HEK293T (cell line): ENCODE measurements at regions not wholly inside any gene's neighbourhood (a gene's known extent, or its start where the extent isn't known, plus 50 kb on each side); places are given as distances from the start of the nearest gene placed in this dataset.
"Not testable (repeated sequence)": the region's sequence is repeated elsewhere in the genome, so short reads cannot be mapped to it uniquely, and the experiment has no call there.

Source experiments
- CTCF ChIA-PET: fragments of 350-600 bp; formaldehyde crosslinking; extraction: SDS; loops from one replicate; lab custom pipeline; 2021; ENCODE audit warnings: antibody characterized with exemption, inconsistent platforms; lab: Yijun Ruan, JAX
- POLR2A ChIA-PET: fragments of 350-600 bp; formaldehyde crosslinking; extraction: SDS; loops from one replicate; lab custom pipeline; 2020; ENCODE audit warnings: antibody characterized with exemption, inconsistent platforms; lab: Yijun Ruan, JAX
- DNase-seq: peaks from one replicate; pipeline ENCODE4 v3.0.0; 2012; ENCODE audit warnings: mixed read lengths; ENCODE audit errors: extremely low spot score
- ARNT ChIP-seq: fragments of 450-650 bp; IDR thresholded peaks from 2 replicates; pipeline ENCODE4 v1.6.1; 2017; ENCODE audit warnings: mild to moderate bottlenecking
- BHLHE40 ChIP-seq: fragments of 450-650 bp; IDR thresholded peaks from 2 replicates; pipeline ENCODE4 v1.6.1; 2016; ENCODE audit warnings: mild to moderate bottlenecking, moderate library complexity, borderline replicate concordance
- CTBP1 ChIP-seq: fragments of 450-650 bp; IDR thresholded peaks from 2 replicates; pipeline ENCODE4 v1.6.1; 2016; ENCODE audit warnings: borderline replicate concordance
- ELF4 ChIP-seq: fragments of 450-650 bp; IDR thresholded peaks from 2 replicates; pipeline ENCODE4 v1.6.1; 2017; ENCODE audit warnings: antibody characterized with exemption
- FOXA1 ChIP-seq: fragments of 450-650 bp; IDR thresholded peaks from 2 replicates; pipeline ENCODE4 v1.6.1; 2016; ENCODE audit warnings: mild to moderate bottlenecking
- FOXK2 ChIP-seq: fragments of 450-650 bp; IDR thresholded peaks from 2 replicates; pipeline ENCODE4 v1.6.1; 2016; ENCODE audit warnings: mild to moderate bottlenecking
- FOXM1 ChIP-seq: fragments of 450-650 bp; IDR thresholded peaks from 2 replicates; pipeline ENCODE4 v1.6.1; 2017; ENCODE audit warnings: mild to moderate bottlenecking, borderline replicate concordance
- HDGF ChIP-seq: fragments of 450-650 bp; IDR thresholded peaks from 2 replicates; pipeline ENCODE4 v1.6.1; 2017; ENCODE audit warnings: antibody characterized with exemption, borderline replicate concordance
- L3MBTL2 ChIP-seq: fragments of 450-650 bp; conservative IDR thresholded peaks from 2 replicates; pipeline ENCODE4 v1.6.1; 2016; ENCODE audit warnings: mild to moderate bottlenecking
- LEF1 ChIP-seq: fragments of 450-650 bp; IDR thresholded peaks from 2 replicates; pipeline ENCODE4 v1.6.1; 2017; ENCODE audit warnings: mild to moderate bottlenecking, borderline replicate concordance
- NFRKB ChIP-seq: fragments of 450-650 bp; IDR thresholded peaks from 2 replicates; pipeline ENCODE4 v1.6.1; 2016; ENCODE audit warnings: mild to moderate bottlenecking, moderate library complexity
- PKNOX1 ChIP-seq: fragments of 450-650 bp; IDR thresholded peaks from 2 replicates; pipeline ENCODE4 v1.6.1; 2016
- SP1 ChIP-seq: fragments of 450-650 bp; IDR thresholded peaks from 2 replicates; pipeline ENCODE4 v1.6.1; 2017
- SUZ12 ChIP-seq: fragments of 450-650 bp; IDR thresholded peaks from 2 replicates; pipeline ENCODE4 v1.6.1; 2016; ENCODE audit warnings: mild to moderate bottlenecking
- TARDBP ChIP-seq: fragments of 450-650 bp; IDR thresholded peaks from 2 replicates; pipeline ENCODE4 v1.6.1; 2016
- ZNF384 ChIP-seq: fragments of 450-650 bp; IDR thresholded peaks from 2 replicates; pipeline ENCODE4 v1.6.1; 2016

- TF ChIP-seq CTBP1 (no peak), SP1 (no peak), FOXA1 (no peak), ARNT (no peak), PKNOX1 (no peak), FOXM1 (no peak), SUZ12 (no peak), NFRKB (no peak), ELF4 (no peak), L3MBTL2 (no peak), BHLHE40 (no peak), HDGF (no peak), LEF1 (no peak), TARDBP (no peak), ZNF384 (no peak)
- CTCF ChIA-PET = no interaction called here
- POLR2A ChIA-PET = no interaction called here
These were observed 774.1 kb upstream of the AUTS2 start for GRCh38 chr7:68823996-68824780.

GRCh38 chr7:68828575-68828974 is 769.7 kb upstream of the AUTS2 start:
- no peak for DNase-seq
- ChIA-PET CTCF (no interaction called here), POLR2A (no interaction called here)
- TF ChIP-seq SP1 (no peak), LEF1 (no peak), NFRKB (no peak), PKNOX1 (no peak), FOXA1 (no peak), L3MBTL2 (no peak), HDGF (no peak), ARNT (no peak), TARDBP (no peak), BHLHE40 (no peak), ELF4 (no peak), ZNF384 (no peak), FOXK2 (no peak), CTBP1 (no peak)

More at GRCh38 chr7:68823996-68824780, 774.1 kb upstream of the AUTS2 start:
- no peak for DNase-seq

- POLR2A ChIA-PET = interaction anchor here (0.6 kb wide), 1 partner anchor 645 kb away, joined by 3 read pairs; no protein-coding TSS in a partner anchor
- no peak for TF ChIP-seq ARNT
- no peak for TF ChIP-seq ZNF384
- no peak for TF ChIP-seq HDGF
- TF ChIP-seq LEF1 = no peak
- no peak for TF ChIP-seq ELF4
- TF ChIP-seq FOXA1 = no peak
- no peak for TF ChIP-seq FOXM1
- no peak for DNase-seq
- CTCF ChIA-PET = no interaction called here
These were observed 764.9 kb upstream of the AUTS2 start for GRCh38 chr7:68833422-68833821.

- ChIA-PET CTCF (no interaction called here), POLR2A (no interaction called here)
- DNase-seq = no peak
- TF ChIP-seq ZNF384 (no peak), BHLHE40 (no peak), SP1 (no peak), LEF1 (no peak), ELF4 (no peak), FOXA1 (no peak), ARNT (no peak), SUZ12 (no peak), HDGF (no peak), TARDBP (no peak)
These were observed 759.3 kb upstream of the AUTS2 start for GRCh38 chr7:68839014-68839413.

- CTCF ChIA-PET = no interaction called here
- DNase-seq = no peak
- TF ChIP-seq ZNF384 = no peak
- no peak for TF ChIP-seq HDGF
- TF ChIP-seq PKNOX1 = no peak
- no peak for TF ChIP-seq FOXK2
- no peak for TF ChIP-seq L3MBTL2
- TF ChIP-seq NFRKB = no peak
- no peak for TF ChIP-seq ARNT
- TF ChIP-seq FOXA1 = no peak
- POLR2A ChIA-PET = no interaction called here
These were observed 757.3 kb upstream of the AUTS2 start for GRCh38 chr7:68840991-68841390.

- DNase-seq, POLR2A ChIA-PET, CTCF ChIA-PET: not testable (repeated sequence)
These were observed 754.3 kb upstream of the AUTS2 start for GRCh38 chr7:68843985-68844384.

- ChIA-PET CTCF (no interaction called here), POLR2A (no interaction called here)
These were observed 751.4 kb upstream of the AUTS2 start for GRCh38 chr7:68846811-68847325.

More at GRCh38 chr7:68846811-68847325, 751.4 kb upstream of the AUTS2 start:
- no peak for DNase-seq
- no peak for TF ChIP-seq CTBP1
- TF ChIP-seq SUZ12 = no peak
- no peak for TF ChIP-seq ELF4
- no peak for TF ChIP-seq ZNF384
- no peak for TF ChIP-seq SP1
- no peak for TF ChIP-seq FOXA1
- no peak for TF ChIP-seq TARDBP
- TF ChIP-seq NFRKB = no peak
